Glutamatergic neuron (in vitro differentiated cells): ENCODE measurements at regions not wholly inside any gene's neighbourhood (a gene's known extent, or its start where the extent isn't known, plus 50 kb on each side); places are given as distances from the start of the nearest gene placed in this dataset.

Source experiments
- DNase-seq: peaks from one replicate; pipeline ENCODE4 v3.0.0; 2022
- H3K27ac Mint-ChIP-seq: one replicate; pipeline ENCODE4 v1.8.0; 2020; ENCODE audit warnings: mild to moderate bottlenecking, mixed read lengths, inconsistent platforms; ENCODE audit not compliant: unreplicated experiment
- H3K27me3 Mint-ChIP-seq: one replicate; pipeline ENCODE4 v1.8.0; 2020; ENCODE audit warnings: mild to moderate bottlenecking, moderate library complexity, mixed read lengths, inconsistent platforms; ENCODE audit not compliant: unreplicated experiment
- H3K36me3 Mint-ChIP-seq: one replicate; pipeline ENCODE4 v1.8.0; 2020; ENCODE audit warnings: mild to moderate bottlenecking, mixed read lengths, inconsistent platforms; ENCODE audit not compliant: unreplicated experiment
- H3K4me1 Mint-ChIP-seq: one replicate; pipeline ENCODE4 v1.8.0; 2020; ENCODE audit warnings: mild to moderate bottlenecking, low read depth, mixed read lengths, inconsistent platforms; ENCODE audit not compliant: unreplicated experiment
- H3K4me3 Mint-ChIP-seq: one replicate; pipeline ENCODE4 v1.8.0; 2020; ENCODE audit warnings: mild to moderate bottlenecking, mixed read lengths, inconsistent platforms; ENCODE audit not compliant: unreplicated experiment
- H3K9me3 Mint-ChIP-seq: one replicate; pipeline ENCODE4 v1.8.0; 2020; ENCODE audit warnings: mild to moderate bottlenecking, moderate library complexity, mixed read lengths, inconsistent platforms; ENCODE audit not compliant: unreplicated experiment
- TF ChIP-seq, protein P1 (sequence below): fragments of 200-600 bp; sonication (generic); IDR thresholded peaks from one replicate; pipeline ENCODE4 v1.5.0; 2021; ENCODE audit not compliant: partially characterized antibody, unreplicated experiment

DNA sequence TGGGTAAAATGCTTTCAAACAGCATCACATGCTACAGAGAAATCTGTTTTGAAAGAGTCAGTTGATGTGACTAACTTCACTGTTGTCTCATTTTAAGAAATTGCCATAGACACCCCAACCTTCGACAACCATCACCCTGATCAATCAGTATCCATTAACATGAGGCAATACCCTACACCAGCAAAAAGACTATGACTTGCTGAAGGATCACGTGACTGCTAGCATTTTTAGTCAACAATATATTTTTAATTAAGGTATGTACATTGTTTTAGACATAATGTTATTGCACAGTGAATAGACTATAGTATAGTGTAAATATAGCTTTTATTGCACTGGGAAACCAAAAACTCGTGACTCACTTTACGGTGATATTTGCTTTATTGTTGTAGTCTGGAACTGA is 200.0 kb upstream of the ARHGAP24 start:
- no peaks in the 10 kb centered on the region for H3K27me3 Mint-ChIP-seq
- no peak overlapping the region for H3K4me3 Mint-ChIP-seq
- TF ChIP-seq, protein P1, sequence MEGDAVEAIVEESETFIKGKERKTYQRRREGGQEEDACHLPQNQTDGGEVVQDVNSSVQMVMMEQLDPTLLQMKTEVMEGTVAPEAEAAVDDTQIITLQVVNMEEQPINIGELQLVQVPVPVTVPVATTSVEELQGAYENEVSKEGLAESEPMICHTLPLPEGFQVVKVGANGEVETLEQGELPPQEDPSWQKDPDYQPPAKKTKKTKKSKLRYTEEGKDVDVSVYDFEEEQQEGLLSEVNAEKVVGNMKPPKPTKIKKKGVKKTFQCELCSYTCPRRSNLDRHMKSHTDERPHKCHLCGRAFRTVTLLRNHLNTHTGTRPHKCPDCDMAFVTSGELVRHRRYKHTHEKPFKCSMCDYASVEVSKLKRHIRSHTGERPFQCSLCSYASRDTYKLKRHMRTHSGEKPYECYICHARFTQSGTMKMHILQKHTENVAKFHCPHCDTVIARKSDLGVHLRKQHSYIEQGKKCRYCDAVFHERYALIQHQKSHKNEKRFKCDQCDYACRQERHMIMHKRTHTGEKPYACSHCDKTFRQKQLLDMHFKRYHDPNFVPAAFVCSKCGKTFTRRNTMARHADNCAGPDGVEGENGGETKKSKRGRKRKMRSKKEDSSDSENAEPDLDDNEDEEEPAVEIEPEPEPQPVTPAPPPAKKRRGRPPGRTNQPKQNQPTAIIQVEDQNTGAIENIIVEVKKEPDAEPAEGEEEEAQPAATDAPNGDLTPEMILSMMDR: no peak
- H3K27ac Mint-ChIP-seq: no peak overlapping the region
- no peaks in the 10 kb centered on the region for H3K9me3 Mint-ChIP-seq
- H3K36me3 Mint-ChIP-seq: peaks cover 12% of the 10 kb centered on the region
- no peaks in the 10 kb centered on the region for H3K4me1 Mint-ChIP-seq
- no peak for DNase-seq

DNA sequence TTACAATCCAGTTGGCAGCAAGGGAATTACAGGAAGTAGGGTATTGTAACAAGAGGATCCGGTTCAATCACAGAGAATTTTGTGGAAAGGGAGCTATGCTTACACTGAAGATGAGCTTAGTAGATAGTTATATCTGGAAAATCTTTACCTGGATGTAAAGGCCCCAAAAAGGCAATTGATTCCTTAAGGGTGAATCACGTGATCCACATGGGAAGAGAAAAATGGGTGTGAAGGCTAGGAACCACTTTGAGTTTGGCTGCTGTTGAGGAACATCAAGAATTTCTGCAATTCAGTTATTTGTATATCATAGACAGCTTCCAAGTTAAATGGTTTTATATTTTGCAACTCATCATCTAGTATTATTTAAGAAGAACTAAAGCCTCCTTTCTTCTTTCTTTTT is 194.0 kb upstream of the ARHGAP24 start:
- Mint-ChIP-seq H3K4me3 (no peak overlapping the region), H3K27me3 (no peaks in the 10 kb centered on the region), H3K4me1 (no peaks in the 10 kb centered on the region), H3K27ac (no peak overlapping the region), H3K36me3 (no peaks in the 10 kb centered on the region), H3K9me3 (no peaks in the 10 kb centered on the region)
- DNase-seq: no peak
- TF ChIP-seq, protein P1: no peak

DNA sequence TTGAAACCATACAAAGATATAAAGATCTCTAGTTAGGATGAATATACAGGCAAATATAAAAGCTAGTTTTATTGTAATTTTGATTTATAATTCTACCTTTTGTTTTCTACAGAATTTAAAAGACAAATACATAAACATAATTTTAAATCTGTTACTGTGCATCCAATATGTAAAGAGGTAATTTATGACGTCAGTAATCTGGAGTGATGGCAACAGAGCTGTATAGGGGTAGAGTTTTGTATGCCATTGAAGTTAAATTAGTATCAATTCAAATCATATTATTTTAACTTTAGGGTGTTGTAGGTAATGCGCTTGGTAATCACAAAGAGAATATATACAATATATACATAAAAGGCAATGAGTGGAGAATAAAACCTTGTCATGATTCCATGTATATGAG is 183.7 kb upstream of the ARHGAP24 start:
- Mint-ChIP-seq H3K27me3 (peaks cover 2% of the 10 kb centered on the region), H3K9me3 (peaks cover 2% of the 10 kb centered on the region), H3K27ac (no peak overlapping the region)

DNA sequence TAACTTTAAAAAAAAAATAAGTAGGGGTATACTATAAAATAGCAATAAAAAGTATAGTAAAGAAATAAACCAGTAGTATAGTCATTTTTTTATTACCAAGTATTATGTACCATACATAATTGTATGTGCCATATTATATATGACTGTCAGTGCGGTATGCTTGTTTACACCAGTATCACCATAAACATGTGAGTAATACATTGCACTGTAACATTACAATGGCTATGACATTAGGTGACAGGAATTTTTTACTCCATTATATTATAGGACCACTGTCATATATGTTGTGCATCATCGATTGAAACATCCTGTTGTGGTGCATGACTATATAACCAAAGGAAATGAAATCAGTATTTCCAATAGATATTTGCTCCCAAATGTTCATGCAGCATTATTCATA is 176.9 kb upstream of the ARHGAP24 start:
- Mint-ChIP-seq H3K9me3 (no peaks in the 10 kb centered on the region), H3K4me3 (no peak overlapping the region), H3K27ac (no peak overlapping the region), H3K4me1 (no peaks in the 10 kb centered on the region), H3K27me3 (peaks cover 2% of the 10 kb centered on the region), H3K36me3 (no peaks in the 10 kb centered on the region)
- DNase-seq: no peak
- TF ChIP-seq, protein P1: no peak

More for the DNA sequence above, 183.7 kb upstream of the ARHGAP24 start:
- Mint-ChIP-seq H3K4me3 (no peak overlapping the region), H3K4me1 (no peaks in the 10 kb centered on the region), H3K36me3 (peaks cover 10% of the 10 kb centered on the region)
- DNase-seq: no peak
- TF ChIP-seq, protein P1: no peak

DNA sequence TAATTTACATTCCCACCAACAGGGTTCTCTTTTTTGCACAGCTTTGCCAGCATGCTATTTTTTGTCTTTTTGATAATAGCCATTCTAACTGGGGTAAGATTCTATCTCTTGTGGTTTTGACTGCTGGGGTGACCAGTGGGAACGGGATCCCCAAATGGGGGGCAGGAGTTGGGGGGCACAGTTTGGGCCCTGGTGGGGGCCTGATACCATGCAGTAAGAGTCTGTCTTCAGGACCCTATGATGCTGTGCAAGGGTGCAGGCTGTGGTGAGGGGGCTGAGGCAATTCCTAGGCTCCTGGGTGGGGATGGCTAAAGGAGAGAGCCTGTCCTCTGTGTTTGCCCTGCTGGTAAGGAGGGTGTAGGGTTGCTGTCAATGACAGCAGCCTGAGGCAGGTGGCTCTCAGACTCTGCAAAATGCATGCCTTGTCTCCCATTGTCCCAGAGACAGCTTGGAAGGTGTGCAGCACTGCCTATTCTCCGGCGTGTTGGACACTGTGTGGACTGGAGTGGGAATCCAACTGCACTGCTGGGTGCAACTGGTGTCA is 172.7 kb upstream of the ARHGAP24 start:
- no peaks in the 10 kb centered on the region for H3K4me1 Mint-ChIP-seq
- no peak overlapping the region for H3K27ac Mint-ChIP-seq
- H3K27me3 Mint-ChIP-seq: no peaks in the 10 kb centered on the region
- no peaks in the 10 kb centered on the region for H3K9me3 Mint-ChIP-seq
- no peak overlapping the region for H3K4me3 Mint-ChIP-seq
- DNase-seq: no peak
- TF ChIP-seq, protein P1: no peak
- H3K36me3 Mint-ChIP-seq: no peaks in the 10 kb centered on the region
